ENCODE measurements at regions not wholly inside any gene's neighbourhood (a gene's known extent, or its start where the extent isn't known, plus 50 kb on each side); places are given as distances from the start of the nearest gene placed in this dataset.
A peak's percentile ranks its signal among the peaks of the same experiment; 100 is the strongest.
"Not testable (repeated sequence)": the region's sequence is repeated elsewhere in the genome, so short reads cannot be mapped to it uniquely, and the experiment has no call there.

DNA sequence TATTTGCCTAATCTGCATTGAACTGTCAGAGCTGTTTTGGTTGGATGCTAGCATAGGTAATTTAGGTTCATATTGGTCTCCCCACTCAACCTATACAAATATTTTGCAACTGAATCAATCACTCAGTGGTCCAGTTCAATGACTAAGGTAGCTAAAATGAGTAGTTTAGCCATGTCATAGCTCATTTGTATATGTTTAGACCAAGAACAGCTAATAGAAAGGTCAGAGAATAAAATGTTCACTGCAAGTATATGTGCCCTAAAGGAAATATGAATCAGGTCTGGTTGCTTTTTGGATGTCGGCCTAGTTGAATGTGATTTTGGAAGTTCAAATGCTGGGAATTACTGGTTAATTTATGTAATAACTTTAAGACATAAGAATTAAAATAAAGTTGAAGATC is 883.9 kb downstream of the LRFN5 start:
- no peak overlapping the region for H3K27ac ChIP-seq
- H3K4me1 ChIP-seq: no peaks in the 10 kb centered on the region
- no peak for DNase-seq
- no peaks in the 10 kb centered on the region for H3K36me3 ChIP-seq
- TF ChIP-seq POLR2A (IDR thresholded peaks at IDR 0.05) (no peak), POLR2AphosphoS5 (IDR thresholded peaks at IDR 0.05) (no peak)
- TF ChIP-seq, protein P1, sequence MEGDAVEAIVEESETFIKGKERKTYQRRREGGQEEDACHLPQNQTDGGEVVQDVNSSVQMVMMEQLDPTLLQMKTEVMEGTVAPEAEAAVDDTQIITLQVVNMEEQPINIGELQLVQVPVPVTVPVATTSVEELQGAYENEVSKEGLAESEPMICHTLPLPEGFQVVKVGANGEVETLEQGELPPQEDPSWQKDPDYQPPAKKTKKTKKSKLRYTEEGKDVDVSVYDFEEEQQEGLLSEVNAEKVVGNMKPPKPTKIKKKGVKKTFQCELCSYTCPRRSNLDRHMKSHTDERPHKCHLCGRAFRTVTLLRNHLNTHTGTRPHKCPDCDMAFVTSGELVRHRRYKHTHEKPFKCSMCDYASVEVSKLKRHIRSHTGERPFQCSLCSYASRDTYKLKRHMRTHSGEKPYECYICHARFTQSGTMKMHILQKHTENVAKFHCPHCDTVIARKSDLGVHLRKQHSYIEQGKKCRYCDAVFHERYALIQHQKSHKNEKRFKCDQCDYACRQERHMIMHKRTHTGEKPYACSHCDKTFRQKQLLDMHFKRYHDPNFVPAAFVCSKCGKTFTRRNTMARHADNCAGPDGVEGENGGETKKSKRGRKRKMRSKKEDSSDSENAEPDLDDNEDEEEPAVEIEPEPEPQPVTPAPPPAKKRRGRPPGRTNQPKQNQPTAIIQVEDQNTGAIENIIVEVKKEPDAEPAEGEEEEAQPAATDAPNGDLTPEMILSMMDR (IDR thresholded peaks at IDR 0.05 in 8 of 11, conservative IDR thresholded peaks at IDR 0.05 in 3 of 11): no peak
- no peaks in the 10 kb centered on the region for H3K27me3 ChIP-seq (replicated peaks in 1 of 7)
- H3K9me3 ChIP-seq: no peaks in the 10 kb centered on the region
- WGBS, 5 donors: 81 to 96% (median 93%) methylated on average over 1 of the region's 1 CpG
- H3K4me3 ChIP-seq: no peak overlapping the region
- intact Hi-C loops (cut with DNase I; ENCODE audit: low total_unique reads): no loop called here

DNA sequence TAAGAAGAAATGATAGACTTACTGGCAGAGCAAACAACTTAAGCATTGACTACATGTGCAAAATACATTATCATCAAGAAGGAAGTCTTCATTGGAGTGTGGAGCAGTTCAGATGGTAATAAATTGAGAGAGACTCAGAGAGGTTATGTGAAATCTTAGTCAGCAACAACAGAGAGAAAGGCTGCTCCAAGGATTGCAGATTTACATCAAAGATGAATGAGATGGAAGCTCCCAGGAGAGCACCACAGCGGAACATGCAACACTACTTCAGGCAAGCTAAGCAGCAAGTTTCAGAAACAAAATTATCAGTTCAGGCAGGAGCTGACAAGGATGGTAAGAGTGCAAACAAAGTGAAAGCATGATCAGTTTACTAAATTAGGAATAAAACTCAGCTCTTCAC is 882.3 kb downstream of the LRFN5 start:
- Histone ChIP-seq H3K27me3 (replicated peaks in 1 of 7) (no peaks in the 10 kb centered on the region), H3K4me3 (no peak overlapping the region), H3K27ac (no peak overlapping the region), H3K9me3 (no peaks in the 10 kb centered on the region), H3K36me3 (no peaks in the 10 kb centered on the region), H3K4me1 (no peaks in the 10 kb centered on the region)
- intact Hi-C loops (cut with DNase I; ENCODE audit: low total_unique reads): no loop called here
- 83 to 93% (median 86%) methylated on average over 1 of the region's 1 CpG for WGBS, 5 donors
- no peak for DNase-seq
- TF ChIP-seq POLR2AphosphoS5 (IDR thresholded peaks at IDR 0.05) (no peak), POLR2A (IDR thresholded peaks at IDR 0.05) (no peak)
- TF ChIP-seq, protein P1 (IDR thresholded peaks at IDR 0.05 in 8 of 11, conservative IDR thresholded peaks at IDR 0.05 in 3 of 11): no peak

DNA sequence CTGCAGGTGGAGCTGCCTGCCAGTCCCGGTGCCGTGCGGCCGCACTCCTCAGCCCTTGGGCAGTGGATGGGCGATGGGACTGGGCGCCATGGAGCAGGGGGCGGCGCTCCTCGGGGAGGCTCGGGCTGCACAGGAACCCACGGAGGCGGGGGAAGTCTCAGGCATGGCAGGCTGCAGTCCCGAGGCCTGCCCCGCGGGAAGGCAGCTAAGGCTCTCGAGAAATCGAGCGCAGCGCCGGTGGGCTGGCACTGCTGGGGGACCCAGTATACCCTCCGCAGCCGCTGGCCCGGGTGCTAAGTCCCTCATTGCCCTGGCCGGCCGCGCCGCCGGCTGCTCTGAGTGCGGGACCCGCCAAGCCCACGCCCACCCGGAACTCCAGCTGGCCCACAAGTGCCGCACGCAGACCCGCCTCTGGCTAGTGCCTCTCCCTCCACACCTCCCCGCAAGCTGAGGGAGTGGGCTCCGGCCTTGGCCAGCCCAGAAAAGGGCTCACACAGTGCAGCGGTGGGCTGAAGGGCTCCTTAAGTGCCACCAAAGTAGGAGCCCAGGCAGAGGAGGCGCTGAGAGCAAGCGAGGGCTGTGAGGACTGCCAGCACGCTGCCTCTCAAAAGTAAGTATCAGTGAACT is 875.8 kb downstream of the LRFN5 start:
- H3K9me3 ChIP-seq; H3K4me1 ChIP-seq; H3K27me3 ChIP-seq (replicated peaks in 1 of 7); H3K4me3 ChIP-seq; intact Hi-C loops (cut with DNase I; ENCODE audit: low total_unique reads); H3K36me3 ChIP-seq; H3K27ac ChIP-seq: not testable (repeated sequence)
- WGBS, 5 donors: 94 to 97% (median 96%) methylated on average over 25 to 41 of the region's 41 CpGs
- peak; percentile 56 for DNase-seq

DNA sequence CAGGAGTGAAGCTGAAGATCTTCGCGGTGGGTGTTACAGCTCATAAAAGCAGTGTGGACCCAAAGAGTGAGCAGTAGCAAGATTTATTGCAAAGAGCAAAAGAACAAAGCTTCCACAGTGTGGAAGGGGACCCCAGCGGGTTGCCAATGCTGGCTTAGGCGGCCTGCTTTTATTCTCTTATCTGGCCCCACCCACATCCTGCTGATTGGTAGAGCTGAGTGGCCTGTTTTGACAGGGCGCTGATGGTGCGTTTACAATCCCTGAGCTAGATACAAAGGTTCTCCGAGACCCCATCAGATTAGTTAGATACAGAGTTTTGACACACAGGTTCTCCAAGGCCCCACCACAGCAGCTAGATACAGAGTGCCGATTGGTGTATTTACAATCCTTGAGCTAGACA is 875.0 kb downstream of the LRFN5 start:
- H3K4me1 ChIP-seq; H3K27ac ChIP-seq; H3K9me3 ChIP-seq; H3K36me3 ChIP-seq; intact Hi-C loops (cut with DNase I; ENCODE audit: low total_unique reads); H3K4me3 ChIP-seq; H3K27me3 ChIP-seq (replicated peaks in 1 of 7): not testable (repeated sequence)
- 84 to 98% (median 92%) methylated on average over 8 of the region's 8 CpGs for WGBS, 5 donors
- DNase-seq: peak; percentile 38

DNA sequence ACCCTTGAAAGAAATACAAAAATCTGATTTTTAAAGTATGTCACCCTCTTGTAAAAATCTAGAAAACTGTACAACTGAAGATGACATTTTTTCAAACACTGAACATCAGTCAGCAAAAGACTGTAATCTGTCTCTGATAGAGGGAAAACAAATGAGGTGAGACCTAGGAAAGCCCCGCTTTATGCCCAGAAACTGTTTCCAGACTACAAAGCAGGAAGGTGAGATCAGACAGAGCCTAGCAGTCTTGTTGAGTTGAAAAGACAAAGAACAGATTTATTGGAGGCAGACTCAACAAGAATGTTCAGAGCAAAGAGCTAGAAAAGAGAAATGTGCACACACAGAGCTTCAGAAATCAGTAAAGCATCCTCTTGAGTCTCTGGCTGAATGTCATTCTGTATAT is 873.6 kb downstream of the LRFN5 start:
- no peak for TF ChIP-seq POLR2AphosphoS5 (IDR thresholded peaks at IDR 0.05)
- no peak for TF ChIP-seq POLR2A (IDR thresholded peaks at IDR 0.05)
- TF ChIP-seq, protein P1 (IDR thresholded peaks at IDR 0.05 in 8 of 11, conservative IDR thresholded peaks at IDR 0.05 in 3 of 11): no peak
- H3K4me3 ChIP-seq: no peak overlapping the region
- H3K9me3 ChIP-seq: peaks cover 0 to 6% (median 0%) of the 10 kb centered on the region in 8 donors
- H3K36me3 ChIP-seq: no peaks in the 10 kb centered on the region
- no peak for DNase-seq
- H3K4me1 ChIP-seq: no peaks in the 10 kb centered on the region
- WGBS, 5 donors: 73 to 89% (median 79%) methylated on average over 1 of the region's 1 CpG
- no peaks in the 10 kb centered on the region for H3K27me3 ChIP-seq (replicated peaks in 1 of 7)
- no peak overlapping the region for H3K27ac ChIP-seq
- intact Hi-C loops (cut with DNase I; ENCODE audit: low total_unique reads): no loop called here

Data from spleen (tissue), 11 donors.